ENCODE measurements at regions not wholly inside any gene's neighbourhood (a gene's known extent, or its start where the extent isn't known, plus 50 kb on each side); places are given as distances from the start of the nearest gene placed in this dataset.

GRCh38 chr5:119860463-119860862, 231.1 kb downstream of the FAM170A start:
- TF ChIP-seq CTCF (IDR thresholded peaks at IDR 0.05) (no peak), POLR2A (IDR thresholded peaks at IDR 0.05) (no peak)
